ENCODE measurements at regions not wholly inside any gene's neighbourhood (a gene's known extent, or its start where the extent isn't known, plus 50 kb on each side); places are given as distances from the start of the nearest gene placed in this dataset.

DNA sequence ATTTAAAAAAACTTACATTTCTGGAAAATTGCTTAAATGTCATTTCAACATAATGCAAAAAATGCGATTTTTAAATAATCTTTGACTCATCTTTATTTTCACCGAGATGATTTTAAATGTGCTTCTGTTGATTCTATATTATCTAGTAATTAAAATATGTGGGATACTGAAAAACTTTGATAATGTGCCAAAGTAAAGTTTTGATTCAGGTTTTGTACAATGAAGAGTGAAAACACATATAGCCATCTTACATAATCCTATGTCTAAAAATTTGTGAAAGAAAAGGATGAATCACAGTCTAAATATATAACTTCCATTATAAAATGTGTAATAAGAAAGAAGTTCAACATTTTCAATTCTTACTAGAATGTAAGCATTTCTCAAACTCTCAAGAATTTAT lies 204.3 kb upstream of the ZC3H15 start:
- TF ChIP-seq, protein P1, sequence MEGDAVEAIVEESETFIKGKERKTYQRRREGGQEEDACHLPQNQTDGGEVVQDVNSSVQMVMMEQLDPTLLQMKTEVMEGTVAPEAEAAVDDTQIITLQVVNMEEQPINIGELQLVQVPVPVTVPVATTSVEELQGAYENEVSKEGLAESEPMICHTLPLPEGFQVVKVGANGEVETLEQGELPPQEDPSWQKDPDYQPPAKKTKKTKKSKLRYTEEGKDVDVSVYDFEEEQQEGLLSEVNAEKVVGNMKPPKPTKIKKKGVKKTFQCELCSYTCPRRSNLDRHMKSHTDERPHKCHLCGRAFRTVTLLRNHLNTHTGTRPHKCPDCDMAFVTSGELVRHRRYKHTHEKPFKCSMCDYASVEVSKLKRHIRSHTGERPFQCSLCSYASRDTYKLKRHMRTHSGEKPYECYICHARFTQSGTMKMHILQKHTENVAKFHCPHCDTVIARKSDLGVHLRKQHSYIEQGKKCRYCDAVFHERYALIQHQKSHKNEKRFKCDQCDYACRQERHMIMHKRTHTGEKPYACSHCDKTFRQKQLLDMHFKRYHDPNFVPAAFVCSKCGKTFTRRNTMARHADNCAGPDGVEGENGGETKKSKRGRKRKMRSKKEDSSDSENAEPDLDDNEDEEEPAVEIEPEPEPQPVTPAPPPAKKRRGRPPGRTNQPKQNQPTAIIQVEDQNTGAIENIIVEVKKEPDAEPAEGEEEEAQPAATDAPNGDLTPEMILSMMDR (IDR thresholded peaks at IDR 0.05; ENCODE audit: low read depth, low read length): no peak
- peak in 1 of 2 donors; percentile 49 for DNase-seq (ENCODE audit: low read depth in 2 of 2)
- H3K4me3 ChIP-seq (replicated peaks in 1 of 2; ENCODE audit: low read depth in 2 of 2, low read length in 2 of 2): no peak overlapping the region

DNA sequence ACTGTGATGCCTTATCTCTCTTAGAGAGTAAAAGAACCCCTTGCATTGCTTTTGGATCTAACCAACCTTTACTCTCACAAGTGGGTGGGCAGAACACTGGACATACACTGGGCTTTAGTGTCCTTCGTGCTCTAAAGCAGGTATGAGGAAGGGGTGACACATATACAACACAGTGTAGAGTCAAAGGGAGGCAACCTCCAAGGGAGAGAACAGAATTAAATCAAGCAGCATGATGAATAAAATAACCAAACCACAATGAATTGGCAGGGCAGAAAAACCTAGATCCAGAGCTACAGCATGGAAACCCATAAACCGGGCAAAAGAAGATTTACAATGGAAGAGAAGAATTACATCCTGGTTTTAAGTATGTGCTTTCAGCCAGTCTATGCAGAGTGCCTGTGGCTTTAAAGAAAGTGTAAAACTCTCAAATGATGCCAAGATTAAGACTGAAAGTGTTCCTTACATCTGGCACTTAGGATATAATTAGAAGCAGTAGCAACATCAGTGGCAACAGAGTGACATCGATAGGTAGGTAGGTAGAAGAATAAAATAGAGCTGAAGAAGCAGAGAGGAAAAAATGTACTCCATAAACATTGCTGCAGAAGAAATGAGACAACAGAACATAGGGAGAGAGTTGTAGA lies 191.7 kb upstream of the ZC3H15 start:
- DNase-seq (ENCODE audit: low read depth in 2 of 2): no peak
- H3K4me3 ChIP-seq (replicated peaks in 1 of 2; ENCODE audit: low read depth in 2 of 2, low read length in 2 of 2): no peak overlapping the region
- TF ChIP-seq, protein P1 (IDR thresholded peaks at IDR 0.05; ENCODE audit: low read depth, low read length): no peak

DNA sequence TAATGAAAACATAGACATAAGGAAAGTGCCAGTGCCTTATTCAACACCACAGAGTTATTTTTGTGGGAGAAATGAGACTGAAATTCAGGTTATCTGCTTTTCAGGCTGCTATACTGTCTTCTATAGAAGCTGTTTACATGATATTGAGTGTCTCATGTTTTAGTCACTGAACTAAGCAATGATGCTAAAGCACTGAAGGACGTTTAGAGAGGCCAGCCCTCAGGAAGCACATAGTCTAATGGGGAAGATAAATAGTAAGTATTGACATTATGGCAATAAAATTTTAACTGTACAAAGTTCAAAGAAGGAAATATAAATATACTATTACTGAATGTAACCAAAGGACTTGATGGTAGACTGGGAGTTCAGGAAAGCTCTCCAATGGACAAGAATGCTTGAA lies 186.4 kb upstream of the ZC3H15 start:
- no peak for DNase-seq (ENCODE audit: low read depth in 2 of 2)
- H3K4me3 ChIP-seq (replicated peaks in 1 of 2; ENCODE audit: low read depth in 2 of 2, low read length in 2 of 2): no peak overlapping the region
- TF ChIP-seq, protein P1 (IDR thresholded peaks at IDR 0.05; ENCODE audit: low read depth, low read length): no peak

DNA sequence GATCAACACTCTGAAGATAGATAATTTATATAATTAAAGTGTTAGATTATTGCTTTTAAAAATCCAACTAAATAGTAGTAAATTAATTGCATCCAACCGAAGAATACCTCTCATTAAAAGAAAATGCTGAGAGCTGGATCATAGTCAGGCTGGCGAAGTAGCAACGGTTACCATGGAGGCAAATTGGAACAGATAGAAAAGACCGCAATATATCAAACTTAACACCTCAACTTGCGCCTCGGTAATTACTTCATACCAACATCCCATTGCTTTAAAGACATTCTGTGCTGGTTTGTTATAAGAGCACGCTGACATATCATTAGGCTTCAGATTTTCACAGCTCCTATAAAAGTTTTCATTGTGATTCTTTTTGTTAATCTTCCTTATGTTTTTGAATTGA lies 183.8 kb upstream of the ZC3H15 start:
- no peak for DNase-seq (ENCODE audit: low read depth in 2 of 2)
- no peak overlapping the region for H3K4me3 ChIP-seq (replicated peaks in 1 of 2; ENCODE audit: low read depth in 2 of 2, low read length in 2 of 2)
- TF ChIP-seq, protein P1 (IDR thresholded peaks at IDR 0.05; ENCODE audit: low read depth, low read length): no peak

DNA sequence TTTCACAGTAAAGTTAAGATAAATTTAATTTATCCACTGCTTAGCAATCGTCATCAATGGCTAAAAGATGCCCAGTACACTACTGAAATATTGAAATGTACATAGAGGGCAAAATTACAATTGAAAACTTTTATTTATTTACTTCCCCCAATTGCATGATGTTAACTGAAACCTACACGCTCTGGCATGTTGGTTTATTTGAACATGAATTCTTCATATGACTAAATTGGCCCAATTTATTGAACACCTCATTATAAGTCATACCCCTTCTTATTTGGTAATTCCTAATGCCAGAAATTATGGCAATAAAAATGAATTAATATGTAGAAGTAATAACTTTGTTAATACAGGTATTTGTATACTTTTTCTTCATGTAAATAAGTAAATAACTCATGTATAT lies 183.0 kb upstream of the ZC3H15 start:
- TF ChIP-seq, protein P1 (IDR thresholded peaks at IDR 0.05; ENCODE audit: low read depth, low read length): no peak
- H3K4me3 ChIP-seq (replicated peaks in 1 of 2; ENCODE audit: low read depth in 2 of 2, low read length in 2 of 2): no peak overlapping the region
- no peak for DNase-seq (ENCODE audit: low read depth in 2 of 2)

DNA sequence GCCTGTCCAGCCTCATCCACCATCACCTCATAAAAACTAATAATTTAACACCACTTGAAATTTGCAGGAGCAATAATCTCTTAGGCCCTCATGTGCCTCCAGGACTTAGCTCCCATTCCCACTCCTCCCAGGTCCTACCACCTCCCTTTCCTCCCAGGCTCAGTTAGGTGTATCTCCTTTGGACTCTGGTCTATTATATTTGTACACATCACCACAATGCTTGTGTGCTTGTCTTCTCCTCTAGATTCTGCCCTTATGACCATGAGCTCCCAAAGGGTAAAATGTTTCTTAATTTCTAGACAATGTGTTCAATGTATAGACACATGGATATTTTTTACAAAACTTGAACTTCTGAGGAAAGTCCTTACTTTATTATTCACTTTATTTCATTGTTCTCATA lies 182.0 kb upstream of the ZC3H15 start:
- DNase-seq (ENCODE audit: low read depth in 2 of 2): no peak
- TF ChIP-seq, protein P1 (IDR thresholded peaks at IDR 0.05; ENCODE audit: low read depth, low read length): no peak

DNA sequence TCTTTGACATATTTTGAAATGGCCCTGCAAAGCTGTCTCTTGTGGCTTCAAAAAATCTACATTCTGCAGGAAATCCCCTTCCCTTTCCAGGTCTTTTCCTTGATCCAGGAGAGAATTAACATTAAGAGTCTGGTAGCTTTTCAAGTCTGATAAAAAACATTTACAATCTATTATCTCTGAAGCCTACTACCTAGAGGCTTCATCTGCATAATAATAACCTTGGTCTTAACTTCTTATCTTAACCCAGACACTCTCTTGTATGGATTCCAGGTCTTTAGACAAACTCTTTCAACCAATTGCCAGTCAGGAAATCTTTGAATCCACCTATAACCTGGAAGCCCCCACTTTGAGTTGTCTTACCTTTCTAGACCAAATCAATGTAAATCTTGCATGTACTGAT lies 179.3 kb upstream of the ZC3H15 start:
- H3K4me3 ChIP-seq (replicated peaks in 1 of 2; ENCODE audit: low read depth in 2 of 2, low read length in 2 of 2): no peak overlapping the region
- DNase-seq (ENCODE audit: low read depth in 2 of 2): no peak
- TF ChIP-seq, protein P1 (IDR thresholded peaks at IDR 0.05; ENCODE audit: low read depth, low read length): no peak

More for the DNA sequence above, 182.0 kb upstream of the ZC3H15 start:
- H3K4me3 ChIP-seq (replicated peaks in 1 of 2; ENCODE audit: low read depth in 2 of 2, low read length in 2 of 2): no peak overlapping the region
